HEK293 (cell line): ENCODE measurements at regions not wholly inside any gene's neighbourhood (a gene's known extent, or its start where the extent isn't known, plus 50 kb on each side); places are given as distances from the start of the nearest gene placed in this dataset.

Experiments used
- CTCF ChIA-PET: fragments of 350-600 bp; formaldehyde crosslinking; extraction: SDS; loops from one replicate; lab custom pipeline; 2021; ENCODE audit warnings: antibody characterized with exemption; lab: Yijun Ruan, JAX
- POLR2A ChIA-PET: fragments of 300-600 bp; formaldehyde crosslinking; extraction: SDS; loops from one replicate; lab custom pipeline; 2020; ENCODE audit warnings: antibody characterized with exemption, inconsistent platforms; lab: Yijun Ruan, JAX
- H3K27ac ChIP-seq: fragments of 200-500 bp; sonication (Bioruptor generic); 2 replicates; pipeline ENCODE4 v1.5.1; 2014; ENCODE audit warnings: low read depth, low read length, control low read depth, inconsistent platforms; ENCODE audit errors: extremely low read depth
- H3K36me3 ChIP-seq, 2 experiments: fragments of 200-500 bp in 1 of 2; sonication (Bioruptor generic) in 1 of 2; 1 replicate in 1 of 2; 2 replicates in 1 of 2; pipeline ENCODE4 v1.5.1; 2014 to 2017; ENCODE audit warnings: inconsistent platforms in 2 of 2, low read length in 2 of 2; ENCODE audit not compliant: control insufficient read depth in 2 of 2, insufficient read depth in 1 of 2
- H3K4me1 ChIP-seq: fragments of 200-500 bp; sonication (Bioruptor generic); 2 replicates; pipeline ENCODE4 v1.5.1; 2014; ENCODE audit warnings: mild to moderate bottlenecking, low read length, inconsistent platforms; ENCODE audit not compliant: control insufficient read depth, insufficient read depth
- H3K4me3 ChIP-seq: 2 replicates; pipeline ENCODE4 v1.5.1; 2011; ENCODE audit warnings: low read depth, mild to moderate bottlenecking, control low read depth, low read length, moderate library complexity
- H3K9me3 ChIP-seq: fragments of 200-500 bp; sonication (Bioruptor generic); 2 replicates; pipeline ENCODE4 v1.5.1; 2014; ENCODE audit warnings: low read depth, low read length, inconsistent platforms; ENCODE audit not compliant: control insufficient read depth, insufficient read depth
- FEZF1 ChIP-seq: fragments of 450-650 bp; formaldehyde crosslinking; IDR thresholded peaks from 2 replicates; pipeline ENCODE4 v1.5.1; 2016; ENCODE audit warnings: missing biosample characterization, missing genetic modification characterization
- GFI1B ChIP-seq: fragments of 450-650 bp; formaldehyde crosslinking; IDR thresholded peaks from 2 replicates; pipeline ENCODE4 v1.5.1; 2016; ENCODE audit warnings: missing biosample characterization, missing genetic modification characterization
- GLI4 ChIP-seq: fragments of 450-650 bp; formaldehyde crosslinking; IDR thresholded peaks from 2 replicates; pipeline ENCODE4 v1.5.1; 2016; ENCODE audit warnings: missing biosample characterization, missing genetic modification characterization
- SCRT1 ChIP-seq: fragments of 450-650 bp; formaldehyde crosslinking; IDR thresholded peaks from 2 replicates; pipeline ENCODE4 v1.5.1; 2016; ENCODE audit warnings: missing biosample characterization, missing genetic modification characterization, borderline replicate concordance
- YY2 ChIP-seq: fragments of 450-650 bp; formaldehyde crosslinking; IDR thresholded peaks from 2 replicates; pipeline ENCODE4 v1.5.1; 2016; ENCODE audit warnings: missing biosample characterization, missing genetic modification characterization
- ZBTB20 ChIP-seq: fragments of 450-650 bp; formaldehyde crosslinking; IDR thresholded peaks from 2 replicates; pipeline ENCODE4 v1.5.1; 2016; ENCODE audit warnings: missing biosample characterization, missing genetic modification characterization
- ZBTB21 ChIP-seq: fragments of 450-650 bp; formaldehyde crosslinking; IDR thresholded peaks from 2 replicates; pipeline ENCODE4 v1.5.1; 2017; ENCODE audit warnings: missing biosample characterization, missing genetic modification characterization
- ZEB2 ChIP-seq: fragments of 450-650 bp; formaldehyde crosslinking; IDR thresholded peaks from 2 replicates; pipeline ENCODE4 v1.5.1; 2016; ENCODE audit warnings: missing biosample characterization, missing genetic modification characterization
- ZFHX2 ChIP-seq: fragments of 450-650 bp; formaldehyde crosslinking; conservative IDR thresholded peaks from 2 replicates; pipeline ENCODE4 v1.5.1; 2016; ENCODE audit warnings: missing biosample characterization, missing genetic modification characterization
- ZNF112 ChIP-seq: fragments of 450-650 bp; formaldehyde crosslinking; IDR thresholded peaks from 2 replicates; pipeline ENCODE4 v1.5.0; 2017; ENCODE audit warnings: missing biosample characterization, missing genetic modification characterization
- ZNF132 ChIP-seq: fragments of 450-650 bp; formaldehyde crosslinking; IDR thresholded peaks from 2 replicates; pipeline ENCODE4 v1.5.1; 2017; ENCODE audit warnings: missing biosample characterization, missing genetic modification characterization, borderline replicate concordance
- ZNF140 ChIP-seq: fragments of 450-650 bp; formaldehyde crosslinking; IDR thresholded peaks from 2 replicates; pipeline ENCODE4 v1.5.1; 2016; ENCODE audit warnings: missing biosample characterization, missing genetic modification characterization
- ZNF175 ChIP-seq: fragments of 450-650 bp; formaldehyde crosslinking; IDR thresholded peaks from 2 replicates; pipeline ENCODE4 v1.5.1; 2016; ENCODE audit warnings: missing biosample characterization, missing genetic modification characterization
- ZNF302 ChIP-seq: fragments of 450-650 bp; formaldehyde crosslinking; IDR thresholded peaks from 2 replicates; pipeline ENCODE4 v1.5.1; 2016; ENCODE audit warnings: missing biosample characterization, missing genetic modification characterization, low read depth
- ZNF335 ChIP-seq: fragments of 450-650 bp; formaldehyde crosslinking; conservative IDR thresholded peaks from 2 replicates; pipeline ENCODE4 v1.5.1; 2016; ENCODE audit warnings: missing biosample characterization, missing genetic modification characterization
- ZNF354C ChIP-seq: fragments of 450-650 bp; formaldehyde crosslinking; IDR thresholded peaks from 2 replicates; pipeline ENCODE4 v1.5.1; 2016; ENCODE audit warnings: missing biosample characterization, missing genetic modification characterization, low read depth, borderline replicate concordance
- ZNF394 ChIP-seq: fragments of 450-650 bp; formaldehyde crosslinking; IDR thresholded peaks from 2 replicates; pipeline ENCODE4 v1.5.1; 2016; ENCODE audit warnings: missing biosample characterization, missing genetic modification characterization, mild to moderate bottlenecking, moderate library complexity, borderline replicate concordance
- ZNF416 ChIP-seq: fragments of 450-650 bp; formaldehyde crosslinking; IDR thresholded peaks from 2 replicates; pipeline ENCODE4 v1.5.1; 2016; ENCODE audit warnings: missing biosample characterization, missing genetic modification characterization
- ZNF426 ChIP-seq: fragments of 450-650 bp; formaldehyde crosslinking; IDR thresholded peaks from 2 replicates; pipeline ENCODE4 v1.5.1; 2017; ENCODE audit warnings: missing biosample characterization, missing genetic modification characterization, mild to moderate bottlenecking, inconsistent platforms, moderate library complexity
- ZNF514 ChIP-seq: fragments of 450-650 bp; formaldehyde crosslinking; IDR thresholded peaks from 2 replicates; pipeline ENCODE4 v1.5.1; 2016; ENCODE audit warnings: missing biosample characterization, missing genetic modification characterization
- ZNF580 ChIP-seq: fragments of 450-650 bp; formaldehyde crosslinking; IDR thresholded peaks from 2 replicates; pipeline ENCODE4 v1.5.1; 2016; ENCODE audit warnings: missing biosample characterization, missing genetic modification characterization
- ZNF621 ChIP-seq: fragments of 450-650 bp; formaldehyde crosslinking; IDR thresholded peaks from 2 replicates; pipeline ENCODE4 v1.5.1; 2017; ENCODE audit warnings: missing biosample characterization, missing genetic modification characterization
- ZNF76 ChIP-seq: fragments of 450-650 bp; formaldehyde crosslinking; IDR thresholded peaks from 2 replicates; pipeline ENCODE4; 2016; ENCODE audit warnings: low read depth, missing biosample characterization, missing genetic modification characterization, borderline replicate concordance
- ZNF791 ChIP-seq: fragments of 450-650 bp; formaldehyde crosslinking; IDR thresholded peaks from 2 replicates; pipeline ENCODE4 v1.5.1; 2016; ENCODE audit warnings: missing biosample characterization, missing genetic modification characterization
- ZNF830 ChIP-seq: fragments of 450-650 bp; IDR thresholded peaks from 2 replicates; pipeline ENCODE4 v1.5.0; 2018; ENCODE audit warnings: missing biosample characterization, missing genetic modification characterization, low read depth, mild to moderate bottlenecking, moderate library complexity
- ZNF837 ChIP-seq: fragments of 450-650 bp; formaldehyde crosslinking; IDR thresholded peaks from 2 replicates; pipeline ENCODE4 v1.5.1; 2016; ENCODE audit warnings: missing biosample characterization, missing genetic modification characterization
- ZXDB ChIP-seq: fragments of 450-650 bp; formaldehyde crosslinking; IDR thresholded peaks from 2 replicates; pipeline ENCODE4 v1.5.1; 2016; ENCODE audit warnings: missing biosample characterization, missing genetic modification characterization
- TF ChIP-seq, protein P1 (sequence below): fragments of 450-650 bp; formaldehyde crosslinking; IDR thresholded peaks from 2 replicates; pipeline ENCODE4 v1.5.1; 2016; ENCODE audit warnings: missing biosample characterization, missing genetic modification characterization

DNA sequence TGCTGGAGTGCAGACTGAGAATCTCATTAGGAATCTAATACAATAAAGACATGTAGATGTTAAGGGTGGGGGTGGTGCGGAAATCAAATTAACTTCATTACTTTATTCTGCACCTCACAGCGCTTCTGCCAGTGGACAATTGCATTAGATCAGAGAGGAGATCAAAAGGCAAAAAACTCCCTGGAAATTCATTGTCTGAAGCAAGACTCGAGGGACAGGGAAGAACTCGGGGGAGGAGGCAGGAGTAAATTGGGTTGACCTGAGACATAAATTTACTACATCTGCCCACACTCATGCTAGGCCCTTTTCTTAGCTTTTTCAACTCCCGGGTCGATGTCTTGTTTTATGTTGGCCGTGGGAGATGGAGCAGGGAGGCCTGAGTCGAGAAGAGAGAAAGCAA is 315.4 kb downstream of the SPATA17 start:
- H3K4me3 ChIP-seq: no peak overlapping the region
- TF ChIP-seq ZNF354C (tag by site-specific recombination): no peak
- no peak for TF ChIP-seq ZNF112 (tag by site-specific recombination)
- TF ChIP-seq SCRT1 (tag by site-specific recombination): no peak
- TF ChIP-seq ZNF175: no peak
- no peak for TF ChIP-seq ZNF416
- no peak for TF ChIP-seq ZFHX2 (tag by site-specific recombination)
- no peak for TF ChIP-seq ZNF426 (tag by site-specific recombination)
- no peak for TF ChIP-seq ZNF837
- no peak for TF ChIP-seq ZNF132 (tag by site-specific recombination)
- no peak for TF ChIP-seq GLI4 (tag by site-specific recombination)
- TF ChIP-seq, protein P1, sequence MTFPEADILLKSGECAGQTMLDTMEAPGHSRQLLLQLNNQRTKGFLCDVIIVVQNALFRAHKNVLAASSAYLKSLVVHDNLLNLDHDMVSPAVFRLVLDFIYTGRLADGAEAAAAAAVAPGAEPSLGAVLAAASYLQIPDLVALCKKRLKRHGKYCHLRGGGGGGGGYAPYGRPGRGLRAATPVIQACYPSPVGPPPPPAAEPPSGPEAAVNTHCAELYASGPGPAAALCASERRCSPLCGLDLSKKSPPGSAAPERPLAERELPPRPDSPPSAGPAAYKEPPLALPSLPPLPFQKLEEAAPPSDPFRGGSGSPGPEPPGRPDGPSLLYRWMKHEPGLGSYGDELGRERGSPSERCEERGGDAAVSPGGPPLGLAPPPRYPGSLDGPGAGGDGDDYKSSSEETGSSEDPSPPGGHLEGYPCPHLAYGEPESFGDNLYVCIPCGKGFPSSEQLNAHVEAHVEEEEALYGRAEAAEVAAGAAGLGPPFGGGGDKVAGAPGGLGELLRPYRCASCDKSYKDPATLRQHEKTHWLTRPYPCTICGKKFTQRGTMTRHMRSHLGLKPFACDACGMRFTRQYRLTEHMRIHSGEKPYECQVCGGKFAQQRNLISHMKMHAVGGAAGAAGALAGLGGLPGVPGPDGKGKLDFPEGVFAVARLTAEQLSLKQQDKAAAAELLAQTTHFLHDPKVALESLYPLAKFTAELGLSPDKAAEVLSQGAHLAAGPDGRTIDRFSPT (tag by site-specific recombination): no peak
- TF ChIP-seq ZNF791 (tag by site-specific recombination): no peak
- no peak for TF ChIP-seq ZNF302 (tag by site-specific recombination)
- TF ChIP-seq, all 188 proteins: peak for 0
- ChIA-PET POLR2A (no interaction called here), CTCF (no interaction called here)
- H3K27ac ChIP-seq: no peak overlapping the region
- no peaks in the 10 kb centered on the region for H3K36me3 ChIP-seq
- no peaks in the 10 kb centered on the region for H3K9me3 ChIP-seq
- H3K4me1 ChIP-seq: no peaks in the 10 kb centered on the region

DNA sequence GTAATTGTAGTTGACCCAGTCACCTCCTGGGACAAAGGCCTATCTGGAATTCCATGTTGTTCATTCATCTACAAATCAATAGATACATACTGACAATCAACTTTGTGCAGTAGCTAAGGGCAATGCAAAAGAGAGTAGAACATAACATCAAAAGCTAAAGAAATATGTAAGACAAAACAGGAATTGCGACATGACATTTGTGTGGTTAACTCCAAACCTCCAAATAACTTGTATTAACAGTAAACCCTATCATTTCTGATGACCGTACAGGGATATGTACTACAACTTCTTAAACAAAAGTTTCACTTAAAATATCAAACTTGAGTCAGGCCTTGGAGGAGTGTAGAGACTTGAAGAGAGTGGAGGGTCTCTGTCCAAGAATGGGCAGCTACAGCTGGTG is 317.6 kb downstream of the SPATA17 start:
- H3K36me3 ChIP-seq: no peaks in the 10 kb centered on the region
- ChIA-PET CTCF (interaction anchor here (0.6 kb wide), 1 partner anchor 9 kb away, joined by 5 read pairs; no protein-coding TSS in a partner anchor), POLR2A (no interaction called here)
- no peak overlapping the region for H3K27ac ChIP-seq
- TF ChIP-seq ZNF830 (tag by site-specific recombination) (no peak), ZNF335 (tag by site-specific recombination) (no peak), ZBTB20 (no peak), FEZF1 (tag by site-specific recombination) (no peak), ZBTB21 (no peak), ZNF140 (tag by site-specific recombination) (no peak), ZNF621 (tag by site-specific recombination) (no peak), ZNF76 (no peak), ZEB2 (tag by site-specific recombination) (no peak), GFI1B (tag by site-specific recombination) (no peak), ZNF580 (tag by site-specific recombination) (no peak), ZNF394 (tag by site-specific recombination) (no peak), YY2 (tag by site-specific recombination) (no peak), ZNF514 (tag by site-specific recombination) (no peak), ZXDB (tag by site-specific recombination) (no peak)
- no peaks in the 10 kb centered on the region for H3K4me1 ChIP-seq
- no peaks in the 10 kb centered on the region for H3K9me3 ChIP-seq
- H3K4me3 ChIP-seq: no peak overlapping the region
